H1 (cell line): ENCODE measurements at regions not wholly inside any gene's neighbourhood (a gene's known extent, or its start where the extent isn't known, plus 50 kb on each side); places are given as distances from the start of the nearest gene placed in this dataset.
A peak's percentile ranks its signal among the peaks of the same experiment; 100 is the strongest.

ENCODE experiments used
- CTCF ChIA-PET: fragments of 300-600 bp; sonication (Branson Sonifier 250); formaldehyde crosslinking; loops from one replicate; lab custom pipeline; 2021; ENCODE audit not compliant: partially characterized antibody; lab: Charles Lee
- POLR2A ChIA-PET: fragments of 300-600 bp; sonication (Branson Sonifier 250); formaldehyde crosslinking; loops from one replicate; lab custom pipeline; 2021; ENCODE audit warnings: inconsistent platforms; ENCODE audit not compliant: partially characterized antibody; lab: Charles Lee
- DNase-seq, 2 experiments: peaks; one replicate each; pipeline versions ENCODE4 v3.0.0 to v3.0.0-alpha.2; 2010 to 2022; ENCODE audit warnings: low spot score in 2 of 2, low read depth in 1 of 2, mixed read lengths in 1 of 2
- FAIRE-seq: peaks from 2 replicates; lab custom pipeline; 2011; peaks lifted over from hg19 to GRCh38; lab: Jason Lieb, UNC
- H2AFZ ChIP-seq: 2 replicates; pipeline ENCODE4 v1.8.1; 2012; ENCODE audit warnings: low read length, inconsistent platforms
- H2AK5ac ChIP-seq: 2 replicates; pipeline ENCODE4 v1.6.1; 2013; ENCODE audit warnings: low read depth, low read length
- H2BK120ac ChIP-seq: replicated peaks from 2 replicates; pipeline ENCODE3; 2013; ENCODE audit warnings: low read depth, low read length, inconsistent platforms
- H2BK12ac ChIP-seq: 2 replicates; pipeline ENCODE4 v1.6.1; 2013; ENCODE audit warnings: low read depth, low read length
- H2BK15ac ChIP-seq: 2 replicates; pipeline ENCODE4 v1.6.1; 2013; ENCODE audit warnings: low read length
- H2BK20ac ChIP-seq: 2 replicates; pipeline ENCODE4 v1.6.1; 2013; ENCODE audit warnings: low read length
- H2BK5ac ChIP-seq: 2 replicates; pipeline ENCODE4 v1.6.1; 2013; ENCODE audit warnings: low read depth, low read length
- H3K14ac ChIP-seq: 2 replicates; pipeline ENCODE4 v1.6.1; 2013; ENCODE audit warnings: inconsistent platforms; ENCODE audit not compliant: insufficient read length
- H3K18ac ChIP-seq: 2 replicates; pipeline ENCODE4 v1.6.1; 2013; ENCODE audit warnings: low read length; ENCODE audit errors: extremely low read depth
- H3K23ac ChIP-seq: 2 replicates; pipeline ENCODE4 v1.6.1; 2013; ENCODE audit warnings: inconsistent platforms; ENCODE audit not compliant: insufficient read length
- H3K23me2 ChIP-seq: 2 replicates; pipeline ENCODE4 v1.6.1; 2013; ENCODE audit warnings: low read depth, low read length
- H3K27ac ChIP-seq: 2 replicates; pipeline ENCODE4 v1.6.1; 2011; ENCODE audit warnings: low read depth, low read length, inconsistent platforms
- H3K27me3 ChIP-seq, 4 experiments: replicated peaks in 1 of 4; 1 replicate in 1 of 4; 2 replicates in 3 of 4; pipeline versions ENCODE4 v1.6.1 to v1.8.1; 2011 to 2013; ENCODE audit warnings: low read length in 3 of 4, mild to moderate bottlenecking in 3 of 4, inconsistent platforms in 2 of 4, mixed read lengths in 2 of 4, moderate library complexity in 1 of 4; ENCODE audit not compliant: control insufficient read depth in 3 of 4, insufficient read depth in 3 of 4; ENCODE audit errors: extremely low read depth in 1 of 4
- H3K36me3 ChIP-seq, 4 experiments: 2 replicates each; pipeline versions ENCODE4 v1.6.1 to v1.8.1; 2011 to 2013; ENCODE audit warnings: mild to moderate bottlenecking in 4 of 4, low read length in 3 of 4, moderate library complexity in 2 of 4, control low read depth in 1 of 4, inconsistent platforms in 1 of 4; ENCODE audit not compliant: insufficient read depth in 4 of 4, control insufficient read depth in 2 of 4
- H3K4ac ChIP-seq: replicated peaks from 2 replicates; pipeline ENCODE3; 2013; ENCODE audit warnings: low read length, low read depth, mixed read lengths, inconsistent platforms; ENCODE audit not compliant: insufficient read length
- H3K4me1 ChIP-seq, 4 experiments: replicated peaks in 1 of 4; 1 replicate in 1 of 4; 2 replicates in 3 of 4; pipeline versions ENCODE4 v1.6.1 to v1.8.1; 2011 to 2013; ENCODE audit warnings: low read length in 3 of 4, inconsistent platforms in 2 of 4, mixed read lengths in 1 of 4; ENCODE audit not compliant: insufficient read depth in 4 of 4, control insufficient read depth in 3 of 4
- H3K4me2 ChIP-seq, 2 experiments: 2 replicates each; pipeline versions ENCODE4 v1.6.1 to v1.8.1; 2011 to 2013; ENCODE audit warnings: low read depth in 2 of 2, low read length in 2 of 2, control low read depth in 1 of 2, inconsistent platforms in 1 of 2, mild to moderate bottlenecking in 1 of 2; ENCODE audit not compliant: insufficient read depth in 1 of 2
- H3K4me3 ChIP-seq, 4 experiments: fragments of 200-600, 300-600 bp in 1 of 4; sonication (generic), shearing (Covaris generic), sonication (Bioruptor Twin) in 1 of 4; 2 replicates each; pipeline versions ENCODE4 v1.5.1 to v1.8.1; 2011 to 2016; ENCODE audit warnings: low read length in 4 of 4, low read depth in 3 of 4, control low read depth in 2 of 4, inconsistent platforms in 2 of 4, mild to moderate bottlenecking in 2 of 4, mixed read lengths in 1 of 4, moderate library complexity in 1 of 4; ENCODE audit not compliant: insufficient read depth in 2 of 4; ENCODE audit errors: extremely low read depth in 1 of 4
- H3K56ac ChIP-seq: replicated peaks from 2 replicates; pipeline ENCODE3; 2013; ENCODE audit warnings: low read depth, mild to moderate bottlenecking, mixed read lengths, low read length, inconsistent platforms; ENCODE audit not compliant: insufficient read length
- H3K79me1 ChIP-seq: 2 replicates; pipeline ENCODE4 v1.6.1; 2013; ENCODE audit warnings: low read depth, low read length, control low read depth
- H3K79me2 ChIP-seq, 2 experiments: 2 replicates each; pipeline versions ENCODE4 v1.6.1 to v1.8.1; 2012 to 2013; ENCODE audit warnings: low read length in 2 of 2, mild to moderate bottlenecking in 2 of 2, inconsistent platforms in 1 of 2; ENCODE audit not compliant: insufficient read depth in 2 of 2, control insufficient read depth in 1 of 2
- H3K9ac ChIP-seq, 4 experiments: replicated peaks in 1 of 4; 1 replicate in 1 of 4; 2 replicates in 3 of 4; pipeline versions ENCODE4 v1.6.1 to v1.8.1; 2011 to 2013; ENCODE audit warnings: low read depth in 3 of 4, low read length in 3 of 4, control low read depth in 2 of 4, mild to moderate bottlenecking in 2 of 4, moderate library complexity in 2 of 4, inconsistent platforms in 1 of 4; ENCODE audit errors: extremely low read depth in 1 of 4
- H3K9me3 ChIP-seq, 2 experiments: 2 replicates each; pipeline versions ENCODE4 v1.6.1 to v1.8.1; 2012 to 2013; ENCODE audit warnings: mild to moderate bottlenecking in 2 of 2, moderate library complexity in 2 of 2, control low read depth in 1 of 2, inconsistent platforms in 1 of 2, low read depth in 1 of 2, low read length in 1 of 2, mixed read lengths in 1 of 2; ENCODE audit not compliant: insufficient read depth in 2 of 2
- H4K20me1 ChIP-seq, 2 experiments: replicated peaks in 1 of 2; 2 replicates each; pipeline versions ENCODE3 to v1.8.1; 2011 to 2013; ENCODE audit warnings: inconsistent platforms in 2 of 2, low read length in 2 of 2, mild to moderate bottlenecking in 1 of 2; ENCODE audit not compliant: insufficient read depth in 2 of 2, control insufficient read depth in 1 of 2
- H4K5ac ChIP-seq: 2 replicates; pipeline ENCODE4 v1.6.1; 2013; ENCODE audit warnings: low read length, low read depth, mixed read lengths, inconsistent platforms; ENCODE audit not compliant: insufficient read length
- H4K8ac ChIP-seq: 2 replicates; pipeline ENCODE4 v1.8.0; 2013; ENCODE audit warnings: mild to moderate bottlenecking, moderate library complexity, low read length, inconsistent platforms; ENCODE audit not compliant: insufficient read depth; ENCODE audit errors: extremely low read depth
- H4K91ac ChIP-seq: replicated peaks from 2 replicates; pipeline ENCODE3; 2013; ENCODE audit warnings: low read length, mixed read lengths, inconsistent platforms; ENCODE audit not compliant: insufficient read length
- BACH1 ChIP-seq: IDR thresholded peaks from 2 replicates; pipeline ENCODE4 v1.6.1; 2012; ENCODE audit warnings: low read length, improper control_type of control experiment
- CHD1 ChIP-seq: IDR thresholded peaks from 2 replicates; pipeline ENCODE4 v1.6.1; 2012; ENCODE audit warnings: low read depth, low read length, improper control_type of control experiment
- CTBP2 ChIP-seq: IDR thresholded peaks from 2 replicates; pipeline ENCODE4 v1.7.0; 2011; ENCODE audit warnings: borderline replicate concordance, mild to moderate bottlenecking, moderate library complexity, mixed read lengths, low read length; ENCODE audit not compliant: insufficient read depth, insufficient read length
- FOSL1 ChIP-seq: IDR thresholded peaks from 2 replicates; pipeline ENCODE4 v1.6.1; 2011; ENCODE audit warnings: mild to moderate bottlenecking, low read depth, low read length, moderate library complexity; ENCODE audit not compliant: insufficient read depth
- GTF2F1 ChIP-seq: IDR thresholded peaks from 2 replicates; pipeline ENCODE4 v1.6.1; 2012; ENCODE audit warnings: low read depth, low read length, improper control_type of control experiment, borderline replicate concordance
- KDM5A ChIP-seq: fragments of 200-600 bp; IDR thresholded peaks from 2 replicates; pipeline ENCODE4 v1.7.1; 2012; ENCODE audit warnings: mild to moderate bottlenecking, low read length, inconsistent platforms, mixed read lengths
- NRF1 ChIP-seq: IDR thresholded peaks from 2 replicates; pipeline ENCODE4 v1.6.1; 2011; ENCODE audit warnings: mild to moderate bottlenecking, low read depth, low read length, improper control_type of control experiment
- PHF8 ChIP-seq: fragments of 200-600 bp; sonication (generic); conservative IDR thresholded peaks from 2 replicates; pipeline ENCODE4 v1.7.1; 2012; ENCODE audit warnings: low read depth, mild to moderate bottlenecking, inconsistent platforms, low read length, moderate library complexity
- POLR2A ChIP-seq, 2 experiments: IDR thresholded peaks; 1 replicate in 1 of 2; 2 replicates in 1 of 2; pipeline ENCODE4 v1.6.1; 2011; ENCODE audit warnings: low read depth in 2 of 2, low read length in 2 of 2, mild to moderate bottlenecking in 2 of 2; ENCODE audit errors: control extremely low read depth in 1 of 2
- SIN3A ChIP-seq, 2 experiments: IDR thresholded peaks in 1 of 2; conservative IDR thresholded peaks in 1 of 2; 2 replicates each; pipeline ENCODE4 v1.6.1; 2011 to 2012; ENCODE audit warnings: low read length in 2 of 2, improper control_type of control experiment in 1 of 2, low read depth in 1 of 2, mild to moderate bottlenecking in 1 of 2
- SIRT6 ChIP-seq: IDR thresholded peaks from one replicate; pipeline ENCODE4 v1.7.1; 2012; ENCODE audit warnings: low read length, inconsistent platforms
- SP1 ChIP-seq: IDR thresholded peaks from 2 replicates; pipeline ENCODE4 v1.6.1; 2011; ENCODE audit warnings: low read depth, low read length
- SP2 ChIP-seq: IDR thresholded peaks from 2 replicates; pipeline ENCODE4 v1.6.1; 2012; ENCODE audit warnings: mild to moderate bottlenecking, low read length, inconsistent platforms
- SP4 ChIP-seq: IDR thresholded peaks from 2 replicates; pipeline ENCODE4 v1.6.1; 2012; ENCODE audit warnings: low read length, inconsistent platforms
- SRF ChIP-seq: IDR thresholded peaks from 2 replicates; pipeline ENCODE4 v1.6.1; 2011; ENCODE audit warnings: mild to moderate bottlenecking, low read depth, low read length, moderate library complexity
- WGBS, 2 experiments: shearing (Covaris generic) in 1 of 2; methylation state at CpG; one replicate each; pipeline versions ENCODE4 v1.1.6 to v1.1.7; 2013 to 2015; ENCODE audit warnings: low lambda C conversion rate in 2 of 2, mixed read lengths in 2 of 2, inconsistent platforms in 1 of 2, low coverage in 1 of 2, missing lambda C conversion rate in 1 of 2; ENCODE audit not compliant: insufficient replicate concordance in 2 of 2, insufficient coverage in 1 of 2, insufficient read length in 1 of 2; ENCODE audit errors: extremely low coverage in 1 of 2, missing lambda C conversion rate in 1 of 2; 5-methylcytosine and 5-hydroxymethylcytosine counted together

DNA sequence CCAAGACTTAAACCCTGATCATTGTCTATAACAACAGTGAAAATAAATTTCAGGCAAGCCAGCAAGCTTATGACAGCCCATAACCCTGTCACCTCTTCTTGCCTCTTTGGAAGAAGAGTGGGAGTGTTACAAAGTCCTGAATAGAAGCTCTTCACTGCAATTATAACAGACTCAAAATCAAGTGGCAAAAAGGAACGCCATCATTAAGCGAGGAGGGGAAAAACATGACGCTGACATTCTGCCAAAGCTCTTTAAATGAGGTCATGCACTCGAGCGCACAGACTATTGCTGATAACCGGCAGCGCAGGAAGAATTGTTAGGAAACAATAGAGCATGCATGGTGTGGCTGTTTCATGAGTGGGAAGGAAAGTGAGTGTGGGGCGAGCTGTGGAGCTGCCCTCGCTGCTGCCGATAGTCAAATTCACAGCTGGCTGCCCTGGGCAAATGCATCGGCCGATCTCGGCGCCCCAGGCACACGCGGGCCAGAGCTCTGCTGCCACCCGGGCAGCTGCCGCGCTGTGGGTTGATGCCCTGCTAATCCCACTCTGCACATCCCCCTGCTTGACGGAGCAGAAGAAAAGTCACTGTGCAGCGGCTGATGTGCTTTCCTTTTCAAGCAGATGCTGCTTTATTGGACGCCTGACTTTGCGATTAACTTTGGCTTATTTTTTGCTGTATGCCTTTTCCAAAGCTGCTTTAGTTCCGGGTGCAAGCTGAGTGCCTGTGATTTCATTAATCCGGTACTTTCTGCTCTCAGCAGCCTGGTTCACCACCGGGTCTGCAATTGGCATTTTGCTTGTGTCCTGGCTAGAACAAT lies 102.4 kb upstream of the ST6GALNAC5 start:
- no peak overlapping the region for H3K27ac ChIP-seq
- no peak overlapping the region for H2AFZ ChIP-seq
- DNase-seq: no peak
- no peaks in the 10 kb centered on the region for H4K20me1 ChIP-seq
- no peaks in the 10 kb centered on the region for H3K36me3 ChIP-seq
- H3K27me3 ChIP-seq: no peaks in the 10 kb centered on the region
- H2BK20ac ChIP-seq: no peak overlapping the region
- H3K79me2 ChIP-seq: no peaks in the 10 kb centered on the region
- H3K4me2 ChIP-seq: no peak overlapping the region
- H3K4ac ChIP-seq: no peak overlapping the region
- H4K91ac ChIP-seq: no peak overlapping the region
- H3K18ac ChIP-seq: no peak overlapping the region
- no peak overlapping the region for H3K14ac ChIP-seq
- no peak overlapping the region for H2BK15ac ChIP-seq
- no peak overlapping the region for H3K23ac ChIP-seq
- H2BK120ac ChIP-seq: no peak overlapping the region
- no peaks in the 10 kb centered on the region for H3K23me2 ChIP-seq
- CTCF ChIA-PET: no interaction called here
- no peaks in the 10 kb centered on the region for H3K4me1 ChIP-seq
- H3K9ac ChIP-seq: no peak overlapping the region
- H4K8ac ChIP-seq: 0 out of 2 replicates have a peak overlapping the region, but pooled peaks have one; percentile 11
- no peak for FAIRE-seq
- no peak overlapping the region for H2AK5ac ChIP-seq
- H2BK5ac ChIP-seq: no peak overlapping the region
- H3K56ac ChIP-seq: no peak overlapping the region
- no peak overlapping the region for H4K5ac ChIP-seq
- H3K79me1 ChIP-seq: no peaks in the 10 kb centered on the region
- no peak overlapping the region for H3K4me3 ChIP-seq
- H2BK12ac ChIP-seq: no peak overlapping the region
- no peaks in the 10 kb centered on the region for H3K9me3 ChIP-seq
- POLR2A ChIA-PET: no interaction called here
- WGBS, 2 experiments: 93% methylated on average over 26 of the region's 26 CpGs; no CpG with 5 or more reads in 1 of the 2 experiments
- no peak for TF ChIP-seq SIRT6
- no peak for TF ChIP-seq POLR2A (IDR thresholded peaks at IDR 0.05; ENCODE audit: control extremely low read depth in 1 of 2, low read depth in 2 of 2, low read length in 2 of 2)
- no peak for TF ChIP-seq SIN3A (conservative IDR thresholded peaks at IDR 0.05 in 1 of 2, IDR thresholded peaks at IDR 0.05 in 1 of 2; ENCODE audit: low read depth in 1 of 2, low read length in 2 of 2)
- no peak for TF ChIP-seq CHD1
- no peak for TF ChIP-seq PHF8
- TF ChIP-seq GTF2F1: no peak
- TF ChIP-seq CTBP2: no peak
- no peak for TF ChIP-seq SP1
- no peak for TF ChIP-seq FOSL1
- no peak for TF ChIP-seq SP4
- no peak for TF ChIP-seq SRF
- TF ChIP-seq SP2: no peak
- TF ChIP-seq NRF1: no peak
- no peak for TF ChIP-seq KDM5A
- no peak for TF ChIP-seq BACH1
